ENCODE measurements at regions not wholly inside any gene's neighbourhood (a gene's known extent, or its start where the extent isn't known, plus 50 kb on each side); places are given as distances from the start of the nearest gene placed in this dataset.

DNA sequence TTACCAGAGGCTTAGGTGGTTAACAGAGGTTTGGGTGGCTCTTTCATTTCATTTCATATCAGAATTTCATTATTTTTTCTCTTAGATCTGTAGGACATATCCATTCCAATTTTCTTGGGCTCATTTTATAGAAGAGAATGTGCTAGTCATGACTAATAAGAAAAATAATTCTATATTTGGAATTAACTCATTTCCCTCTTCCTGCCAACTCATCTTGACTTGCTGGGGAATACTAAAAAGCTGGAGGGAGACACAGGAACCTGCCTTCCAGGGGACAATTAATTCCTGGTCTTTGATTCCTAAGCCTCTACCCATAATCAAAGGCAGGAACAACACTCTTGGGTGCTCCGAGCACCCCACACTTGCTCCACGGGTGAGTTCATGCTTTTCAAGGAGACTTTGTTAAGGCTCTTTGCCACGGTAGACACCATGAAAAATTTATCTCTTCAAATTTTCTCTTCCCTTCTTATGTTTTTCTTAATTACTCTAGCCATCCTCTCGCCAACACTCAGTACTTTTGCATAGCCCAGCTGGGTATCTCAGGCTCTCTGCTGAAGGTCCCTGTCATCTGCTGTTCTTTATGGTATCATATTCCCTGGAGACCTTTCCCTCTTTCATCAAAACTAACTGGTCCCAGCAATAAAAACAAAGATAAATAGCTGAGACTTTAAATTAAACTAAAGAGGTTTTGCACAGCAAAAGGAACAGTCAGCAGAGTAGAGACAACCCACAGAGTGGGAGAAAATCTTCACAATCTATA lies 273.9 kb downstream of the NPR3 start:
- no peak for FAIRE-seq
- DNase-seq (ENCODE audit: low spot score), result no peak

DNA sequence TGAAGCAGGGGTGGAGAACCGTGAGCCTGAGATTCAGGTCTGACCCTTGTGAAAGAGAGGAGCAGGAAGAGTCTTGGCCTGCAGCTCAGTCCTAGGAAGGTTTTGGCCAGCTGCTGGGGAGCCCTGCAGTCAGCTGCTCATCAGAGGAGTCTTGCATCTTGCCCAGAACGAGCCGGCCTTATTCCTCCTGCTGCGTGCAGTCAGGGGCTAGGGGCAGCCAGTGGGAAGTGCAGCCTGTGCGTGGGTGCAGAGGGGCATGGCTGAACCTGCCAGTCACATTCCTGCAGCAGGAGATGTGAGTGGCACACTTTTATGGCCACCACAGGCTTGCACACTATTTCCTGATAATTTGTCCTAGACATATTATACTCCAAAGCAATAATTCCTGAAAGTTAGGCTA lies 278.7 kb downstream of the NPR3 start:
- DNase-seq (ENCODE audit: low spot score), result no peak
- no peak for FAIRE-seq

DNA sequence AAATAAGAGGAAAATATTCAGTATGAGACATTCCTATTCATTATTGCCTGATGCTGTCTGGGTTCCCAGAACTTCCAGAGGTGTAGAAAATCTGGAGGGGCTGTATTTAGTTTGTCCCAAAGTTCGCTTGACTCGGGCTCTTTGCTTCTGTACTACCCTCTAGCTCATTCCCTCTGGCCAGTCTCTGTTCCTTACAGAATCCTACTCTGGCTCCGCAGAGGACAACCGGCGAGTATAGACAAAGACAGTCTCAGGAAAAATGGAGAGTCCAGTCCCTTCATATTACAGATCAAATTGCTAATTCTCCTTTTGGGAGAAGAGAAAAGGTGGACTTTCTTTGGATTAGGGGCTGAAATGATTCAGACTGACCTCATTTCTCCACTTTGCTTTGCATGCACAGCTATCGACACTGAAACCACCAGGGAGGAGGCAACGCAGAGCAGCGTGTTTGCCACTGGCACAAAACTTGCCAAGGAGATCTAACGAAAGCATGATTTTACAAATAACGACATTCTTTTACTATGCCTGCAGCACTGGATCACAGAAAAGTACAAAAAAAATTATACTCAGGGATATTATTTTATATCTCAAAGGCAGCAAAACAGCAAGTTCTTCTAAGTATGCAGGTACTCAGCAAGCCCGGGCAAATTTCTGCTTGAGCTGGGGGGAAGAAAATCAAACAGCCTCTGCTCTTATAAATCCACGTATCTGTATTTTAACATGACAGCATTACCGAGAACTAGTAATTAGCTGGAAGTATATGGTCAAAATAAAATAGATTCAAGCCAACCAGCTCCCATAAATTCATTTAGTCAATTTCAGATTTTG lies 279.7 kb downstream of the NPR3 start:
- DNase-seq (ENCODE audit: low spot score), result no peak
- FAIRE-seq, result no peak

DNA sequence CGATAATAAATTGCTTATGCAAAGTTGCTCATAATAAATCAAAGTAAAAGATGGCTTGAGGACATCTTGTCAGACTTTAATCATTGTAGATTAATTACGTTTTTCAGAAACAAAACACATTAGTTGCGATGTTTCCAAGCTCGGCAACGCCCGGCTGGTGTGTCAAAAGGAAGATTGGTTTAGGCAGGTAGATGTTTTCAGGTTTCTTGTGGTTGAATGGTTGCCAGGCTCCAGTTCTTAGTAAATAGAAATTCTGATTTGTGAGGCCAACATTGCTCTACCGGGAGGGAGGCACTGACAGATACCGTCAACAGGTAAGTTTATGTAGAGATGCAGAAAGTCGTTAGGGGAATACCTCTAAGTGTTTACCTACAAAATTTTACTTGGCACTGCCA lies 280.3 kb downstream of the NPR3 start:
- no peak for FAIRE-seq

DNA sequence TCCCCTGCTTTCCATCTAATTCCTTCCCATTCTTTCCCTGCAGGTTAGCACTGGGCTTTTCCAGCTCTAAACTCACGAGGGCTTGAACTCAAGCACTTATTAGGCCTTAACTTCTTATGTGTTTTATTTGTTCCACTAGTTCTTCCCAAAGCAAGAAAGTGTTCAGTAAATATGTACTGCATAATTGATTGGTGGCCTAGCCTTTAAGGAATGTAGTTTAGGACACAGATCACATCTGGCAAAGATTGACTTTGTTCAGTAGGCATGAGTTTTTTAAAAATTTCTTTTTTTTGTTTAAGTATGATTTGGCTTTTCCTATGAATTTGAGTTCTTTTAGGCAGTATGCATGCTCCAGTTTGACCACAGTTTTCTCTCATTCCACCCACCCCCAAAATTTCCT lies 285.2 kb downstream of the NPR3 start:
- FAIRE-seq (no peak), DNase-seq (ENCODE audit: low spot score) (no peak)

More for the DNA sequence above, 280.3 kb downstream of the NPR3 start:
- no peak for DNase-seq (ENCODE audit: low spot score)

DNA sequence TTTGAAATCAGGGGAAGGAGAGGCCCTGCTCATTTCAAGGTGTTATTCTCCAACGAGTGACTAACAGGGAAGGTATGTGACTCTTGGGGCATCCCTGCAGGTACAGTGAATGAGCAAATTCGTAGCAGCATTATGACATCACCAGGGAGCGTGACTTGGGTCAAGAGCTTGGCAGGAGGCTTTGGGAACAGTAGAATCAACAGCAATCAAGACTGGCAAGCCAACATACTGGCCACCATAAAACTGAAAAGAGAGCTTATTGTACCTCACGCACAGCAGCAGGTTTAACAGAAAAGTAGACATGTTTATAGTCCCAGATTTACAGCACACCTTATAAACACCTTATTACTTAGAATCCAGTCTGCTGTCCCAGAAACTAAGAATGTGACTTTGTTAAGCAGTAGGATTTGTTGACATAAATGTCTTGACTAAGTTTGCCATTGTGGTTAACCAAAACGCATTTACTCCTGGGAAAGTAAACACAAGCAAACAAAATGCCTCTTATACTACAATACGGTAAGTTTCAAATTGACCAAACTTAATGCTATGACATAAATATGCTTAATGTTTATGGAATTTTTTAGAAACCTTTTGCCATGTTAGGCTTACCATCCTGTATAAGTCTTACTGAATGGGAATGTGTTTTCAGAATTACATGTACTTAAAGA lies 297.8 kb downstream of the NPR3 start:
- DNase-seq (ENCODE audit: low spot score) (peak; percentile 53), FAIRE-seq (peak; percentile 74)

DNA sequence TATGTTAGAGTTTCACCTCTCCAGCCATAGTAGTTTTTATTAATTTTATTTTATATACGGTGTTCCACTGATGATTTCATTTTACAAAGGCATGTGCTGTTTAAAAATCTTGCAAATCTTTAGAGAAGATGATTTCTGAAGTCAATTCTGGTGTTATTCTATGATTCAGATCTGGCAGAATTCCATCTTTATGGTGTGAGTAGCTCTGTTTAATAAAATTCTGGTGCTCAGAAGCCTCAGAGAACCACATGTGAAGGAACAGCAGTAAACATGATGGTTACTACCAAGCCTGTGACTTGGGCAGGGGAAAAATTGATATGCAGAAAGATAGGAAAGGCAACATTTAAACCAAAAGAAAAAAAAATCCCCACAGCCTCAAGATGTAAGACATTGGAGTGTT lies 299.7 kb downstream of the NPR3 start:
- FAIRE-seq (no peak), DNase-seq (ENCODE audit: low spot score) (no peak)

DNA sequence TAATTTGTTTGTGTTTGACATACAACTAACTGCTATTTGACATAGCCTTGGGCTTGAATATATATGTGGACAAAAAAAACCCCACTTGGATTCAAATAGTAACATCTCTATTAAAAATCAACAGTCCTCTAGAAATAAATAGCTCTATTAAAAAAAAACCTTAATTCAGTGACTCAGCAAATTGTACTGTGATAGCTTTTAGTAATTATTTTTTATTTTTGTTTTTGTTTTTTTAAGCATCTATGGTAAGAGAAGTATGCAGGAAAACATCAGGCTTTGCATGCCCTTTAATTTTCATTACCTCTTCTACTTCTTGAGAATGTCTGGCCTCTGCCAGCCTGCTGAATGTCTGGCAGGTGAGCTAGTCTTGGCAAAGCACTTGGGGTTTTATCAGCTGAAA lies 300.7 kb downstream of the NPR3 start:
- no peak for DNase-seq (ENCODE audit: low spot score)
- no peak for FAIRE-seq

DNA sequence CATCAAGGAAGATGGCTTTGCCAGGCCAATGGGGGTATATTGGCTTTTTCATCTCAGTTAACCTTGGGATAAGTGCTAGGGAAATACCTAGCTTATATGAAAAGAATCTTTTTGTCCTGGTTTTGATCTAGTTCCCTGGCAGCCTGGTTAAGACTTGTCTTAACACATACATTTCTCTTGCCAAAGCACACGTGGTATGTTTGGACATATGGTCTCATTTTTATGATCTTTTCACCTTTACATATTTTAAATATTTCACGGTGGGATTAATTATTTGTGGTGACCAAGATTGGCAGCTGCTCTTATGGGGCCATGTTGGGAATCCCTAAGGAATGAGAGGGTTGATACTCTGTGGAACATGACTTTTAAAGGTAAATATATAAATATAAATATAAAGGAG lies 312.5 kb downstream of the NPR3 start:
- FAIRE-seq, result no peak
- no peak for DNase-seq (ENCODE audit: low spot score)

DNA sequence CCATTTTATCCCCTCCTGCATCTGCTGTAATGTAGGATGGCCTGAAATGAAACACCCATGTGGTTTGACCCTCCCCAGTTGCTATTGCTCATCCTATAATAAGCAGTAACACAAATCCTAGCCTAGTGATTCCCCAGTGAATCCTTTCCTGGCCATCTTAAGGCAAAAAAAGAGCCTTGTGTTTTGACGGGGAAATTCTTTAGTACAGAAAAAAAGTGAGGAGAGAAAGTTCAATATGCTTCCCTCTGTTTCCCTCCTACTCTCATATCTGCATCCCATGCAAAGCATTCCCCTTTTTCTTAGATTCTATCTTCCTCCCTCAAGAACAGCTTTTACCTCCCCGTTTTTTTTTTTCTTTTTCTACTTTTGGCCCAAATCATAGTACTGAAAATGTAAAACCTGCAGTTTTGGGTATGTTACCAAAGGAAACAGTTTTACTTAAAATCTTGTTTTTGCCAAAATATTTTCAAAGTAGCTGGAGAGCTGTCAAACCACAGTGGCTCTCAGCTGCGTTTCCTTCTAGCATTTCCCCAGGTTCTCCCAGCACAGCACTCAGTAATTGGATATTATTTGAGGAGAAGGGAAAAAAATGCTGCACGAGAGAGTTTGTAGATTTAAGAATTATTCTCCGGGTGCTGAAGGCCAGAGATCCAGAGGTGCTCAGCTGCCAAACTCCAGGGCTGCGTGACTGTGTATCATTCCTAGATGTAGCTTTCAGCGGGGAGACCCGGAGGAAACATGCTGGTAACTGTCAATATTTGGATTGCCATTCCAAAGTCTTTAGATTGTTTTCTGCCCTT lies 321.4 kb downstream of the NPR3 start:
- DNase-seq (ENCODE audit: low spot score), result no peak
- no peak for FAIRE-seq

DNA sequence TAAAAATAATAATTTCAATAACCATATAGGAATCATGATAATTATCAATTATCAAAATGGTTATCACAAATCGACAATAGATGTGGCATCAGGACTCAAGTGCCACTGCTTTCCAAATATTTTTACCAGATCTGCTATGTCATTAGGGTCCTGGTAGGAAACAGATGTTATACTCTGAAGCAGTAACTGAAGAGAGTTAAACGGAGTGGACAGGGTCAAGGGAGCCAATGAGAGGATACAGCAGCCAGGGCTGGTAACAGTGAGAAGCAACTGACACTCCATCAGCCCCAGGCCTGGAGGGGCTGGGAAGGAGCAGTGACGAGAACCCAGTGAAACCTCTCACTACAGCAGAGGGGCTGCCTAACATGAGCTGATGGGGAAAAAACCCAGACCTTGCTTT lies 322.4 kb downstream of the NPR3 start:
- no peak for FAIRE-seq
- no peak for DNase-seq (ENCODE audit: low spot score)

DNA sequence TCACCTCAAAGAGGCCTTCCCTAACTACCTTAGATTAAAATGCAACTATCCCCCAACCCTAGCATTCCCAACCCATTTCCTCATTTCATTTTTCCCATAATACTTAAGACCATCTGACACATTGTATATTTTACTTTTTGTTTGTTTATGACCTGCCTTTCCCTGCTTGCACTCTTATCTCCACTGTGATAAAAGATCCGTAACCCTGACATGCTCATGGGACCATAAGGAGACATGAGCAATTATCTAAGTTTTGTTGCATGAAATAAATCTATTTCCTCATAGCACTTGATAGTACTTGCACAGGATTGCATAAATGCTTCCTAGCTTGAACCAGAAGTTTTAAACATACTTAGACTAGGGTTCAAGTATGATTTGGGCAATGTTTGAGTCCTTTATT lies 323.7 kb downstream of the NPR3 start:
- no peak for FAIRE-seq
- no peak for DNase-seq (ENCODE audit: low spot score)

DNA sequence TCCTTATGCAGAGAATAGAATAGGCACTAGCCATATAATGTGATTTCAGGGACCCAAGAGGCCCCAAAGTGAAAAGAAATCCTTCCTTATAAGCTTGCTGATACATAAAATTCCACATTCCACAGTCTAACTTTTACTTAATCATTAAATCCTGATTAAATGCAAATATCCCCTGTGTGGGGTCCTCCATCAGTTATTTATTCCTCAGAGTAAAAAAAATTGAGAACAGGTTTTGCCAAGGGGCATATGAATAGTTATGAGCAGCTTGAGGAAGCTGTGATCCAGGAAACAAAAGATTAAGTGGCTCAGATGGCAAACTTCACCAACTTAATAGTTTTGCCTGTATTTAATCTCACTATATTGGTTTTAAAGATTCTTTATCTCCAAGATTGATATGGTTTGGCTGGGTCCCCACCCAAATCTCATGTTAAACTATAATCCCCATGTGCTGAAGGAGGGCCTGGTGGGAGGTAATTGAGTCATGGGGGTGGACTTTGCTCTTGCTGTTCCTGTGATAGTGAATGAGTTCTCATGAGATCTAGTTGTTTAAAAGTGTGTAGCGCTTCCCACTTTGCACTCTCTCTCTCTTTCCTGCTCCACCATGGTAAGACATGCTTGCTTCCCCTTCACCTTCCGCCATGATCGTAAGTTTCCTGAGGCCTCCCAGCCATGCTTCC lies 324.9 kb downstream of the NPR3 start:
- no peak for FAIRE-seq
- DNase-seq (ENCODE audit: low spot score), result no peak

DNA sequence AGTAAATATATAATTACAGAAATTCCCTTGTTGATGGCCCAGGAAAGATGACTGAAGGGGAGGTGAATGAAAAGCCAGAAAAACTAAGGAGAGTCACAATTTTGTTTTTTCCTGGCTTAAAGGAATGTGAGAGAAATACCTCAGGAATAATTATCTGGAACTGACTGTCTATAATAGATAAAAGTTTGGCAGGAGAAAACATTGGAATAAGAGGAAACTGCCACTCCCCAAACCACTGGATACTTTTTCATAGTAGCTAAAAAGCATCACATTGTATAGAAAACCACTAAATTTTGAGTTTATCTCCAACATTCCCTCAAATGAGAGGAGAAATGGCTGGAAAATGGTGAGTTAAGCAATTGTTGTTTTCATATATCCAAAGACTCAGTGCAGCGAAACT lies 326.0 kb downstream of the NPR3 start:
- DNase-seq (ENCODE audit: low spot score), result no peak
- no peak for FAIRE-seq

DNA sequence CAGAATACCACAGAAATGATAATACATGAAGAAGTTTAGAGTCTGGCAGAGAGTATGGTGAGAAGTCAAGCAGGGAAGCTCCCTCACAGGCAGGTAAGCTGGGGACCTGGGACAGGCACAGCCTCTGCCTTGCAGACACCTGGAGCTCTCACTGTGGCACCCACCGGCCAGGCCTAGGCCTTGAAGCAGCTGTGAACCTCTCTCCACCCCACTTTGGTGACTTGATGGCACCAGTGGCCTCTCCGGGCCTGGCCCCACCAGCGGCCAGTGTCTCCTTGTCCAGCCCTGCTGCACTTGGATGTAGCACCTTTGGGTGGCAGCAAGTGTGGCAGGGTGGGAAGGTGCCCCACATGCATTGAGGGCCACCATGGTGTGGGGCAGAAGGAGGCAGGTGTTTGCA lies 330.5 kb downstream of the NPR3 start:
- DNase-seq (ENCODE audit: low spot score) (no peak), FAIRE-seq (no peak)

DNA sequence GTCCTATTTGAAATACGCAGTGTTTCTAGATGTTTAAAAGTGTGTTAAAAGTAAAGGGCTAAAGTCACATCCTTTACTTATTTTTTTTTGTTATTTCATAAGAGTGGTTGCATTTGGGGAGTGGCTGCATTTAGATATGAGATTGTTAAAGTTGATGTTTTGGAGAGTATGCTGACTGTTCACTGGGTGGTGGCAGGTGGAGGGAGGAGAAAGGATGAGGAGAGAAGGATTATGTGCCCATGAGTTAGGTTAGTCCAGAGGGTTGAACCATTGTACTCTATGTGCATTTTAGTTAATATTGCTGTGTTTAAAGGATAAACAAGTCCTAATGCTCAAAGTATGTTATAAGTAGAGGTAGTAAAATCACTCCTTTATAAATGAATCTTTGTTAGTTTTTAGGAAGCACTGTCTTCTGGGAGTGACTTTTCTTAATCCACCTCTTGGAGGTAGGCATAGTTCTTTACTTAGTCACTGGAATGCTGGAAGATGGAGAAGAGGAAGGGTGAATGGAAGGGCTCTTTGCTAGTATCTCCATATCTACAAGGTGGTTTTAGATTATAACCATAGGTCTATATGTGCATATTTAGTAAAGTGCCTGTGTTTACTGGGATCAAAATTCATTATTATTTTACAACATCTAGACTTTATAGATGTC lies 332.3 kb downstream of the NPR3 start:
- FAIRE-seq (peak; percentile 20), DNase-seq (ENCODE audit: low spot score) (peak; percentile 26)

DNA sequence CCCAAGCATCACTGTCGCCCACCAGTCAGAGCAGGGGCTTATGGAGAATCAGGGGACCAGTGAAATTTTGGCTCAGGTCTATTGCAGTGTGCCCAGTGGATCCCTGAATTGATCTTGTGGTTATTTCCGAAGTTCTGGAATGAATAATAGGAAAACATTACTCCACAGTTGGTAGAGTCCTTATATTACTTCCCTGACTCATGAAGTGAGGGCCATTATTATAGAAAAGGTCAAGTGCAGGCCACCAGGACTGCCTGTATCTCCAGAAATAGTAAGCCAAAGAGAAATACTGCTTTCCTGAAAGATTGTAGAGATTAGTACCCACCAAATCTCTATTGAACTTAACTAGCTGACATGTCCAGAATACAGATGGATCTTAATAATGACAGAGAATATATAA lies 335.0 kb downstream of the NPR3 start:
- no peak for DNase-seq (ENCODE audit: low spot score)

DNA sequence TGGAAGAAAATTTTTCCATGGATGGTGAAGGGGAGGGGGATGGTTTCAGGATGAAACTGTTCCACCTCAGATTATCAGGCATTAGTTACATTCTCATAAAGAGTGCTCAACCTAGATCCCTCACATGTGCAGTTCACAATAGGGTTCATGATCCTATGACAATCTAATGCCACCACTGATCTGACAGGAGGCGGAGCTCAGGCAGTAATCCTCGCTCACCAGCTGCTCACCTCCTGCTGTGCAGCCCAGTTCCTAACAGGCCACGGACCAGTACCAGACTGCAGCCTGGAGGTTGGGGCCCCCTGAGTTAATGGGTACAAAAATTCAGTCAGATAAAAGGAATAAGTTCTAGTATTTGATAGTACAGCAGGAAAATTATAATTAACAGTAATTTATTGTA lies 337.2 kb downstream of the NPR3 start:
- DNase-seq (ENCODE audit: low spot score) (no peak), FAIRE-seq (no peak)

More for the DNA sequence above, 335.0 kb downstream of the NPR3 start:
- no peak for FAIRE-seq

DNA sequence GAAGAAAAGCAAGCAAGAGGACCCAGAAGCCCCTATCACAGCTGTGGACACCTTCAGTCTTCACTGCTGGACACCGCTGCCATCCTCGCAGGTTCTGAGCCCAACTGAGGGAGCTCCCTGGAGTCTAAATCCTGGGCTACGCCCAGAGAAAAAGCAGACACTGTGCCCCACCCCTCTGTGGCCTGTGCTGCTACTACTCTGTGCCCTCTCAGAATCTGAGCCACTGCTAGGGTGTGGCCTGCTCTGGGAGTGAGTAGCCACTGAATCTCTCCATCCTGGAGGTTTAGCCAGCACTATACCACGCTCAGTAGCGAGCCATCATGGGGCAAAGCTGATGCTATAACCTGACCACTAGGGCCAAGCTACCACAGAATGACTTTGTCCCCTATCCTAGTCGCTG lies 338.2 kb downstream of the NPR3 start:
- DNase-seq (ENCODE audit: low spot score) (peak; percentile 43), FAIRE-seq (no peak)

DNA sequence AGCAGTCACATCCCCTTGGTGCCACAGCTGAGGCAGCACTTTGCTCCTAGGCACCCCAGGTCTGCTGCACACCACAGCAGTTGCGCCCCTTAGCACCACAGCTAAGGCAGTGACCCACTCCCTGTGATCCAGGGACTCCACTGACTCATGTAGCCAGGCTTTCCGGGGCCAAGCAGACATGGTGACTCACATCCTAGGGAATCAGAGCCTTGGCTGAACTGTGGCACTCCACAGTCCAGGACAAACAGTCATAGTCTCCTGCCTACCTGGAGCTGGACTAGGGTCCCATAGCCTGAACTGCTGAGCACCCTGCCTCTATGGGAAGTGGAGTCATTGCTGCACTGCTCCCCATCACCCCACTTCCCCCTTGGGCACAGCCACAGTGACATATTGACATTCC lies 338.7 kb downstream of the NPR3 start:
- FAIRE-seq (peak; percentile 90), DNase-seq (ENCODE audit: low spot score) (peak; percentile 90)

All from urothelium cell line (cell line).